SK-N-SH (cell line): ENCODE measurements at regions not wholly inside any gene's neighbourhood (a gene's known extent, or its start where the extent isn't known, plus 50 kb on each side); places are given as distances from the start of the nearest gene placed in this dataset.

Experiments
- CTCF ChIA-PET: fragments of 300-600, 350-600 bp; formaldehyde crosslinking; extraction: SDS; loops from one replicate; lab custom pipeline; 2021; lab: Yijun Ruan, JAX
- POLR2A ChIA-PET: fragments of 350-600 bp; sonication (Branson Sonifier 250); formaldehyde crosslinking; extraction: SDS; loops from one replicate; lab custom pipeline; 2020; ENCODE audit warnings: antibody characterized with exemption, inconsistent platforms; lab: Yijun Ruan, JAX
- DNase-seq: peaks from one replicate; pipeline ENCODE4 v3.0.0; 2012
- H2AFZ ChIP-seq: fragments of 200-600 bp; sonication (generic); 2 replicates; pipeline ENCODE4 v1.8.1; 2016; ENCODE audit warnings: antibody characterized with exemption, mild to moderate bottlenecking, low read depth
- H3F3A ChIP-seq: fragments of 200-600 bp; sonication (generic); replicated peaks from 2 replicates; pipeline ENCODE3; 2016; ENCODE audit warnings: antibody characterized with exemption, mild to moderate bottlenecking; ENCODE audit not compliant: insufficient read depth
- H3K27ac ChIP-seq, 2 experiments: fragments of 200-500 bp in 1 of 2; fragments of 200-600 bp in 1 of 2; sonication (Bioruptor generic) in 1 of 2; sonication (generic), shearing (Covaris generic) in 1 of 2; 2 replicates each; pipeline versions ENCODE4 v1.5.1 to v1.6.1; 2014 to 2016; ENCODE audit warnings: low read depth in 2 of 2, inconsistent platforms in 1 of 2, low read length in 1 of 2, mild to moderate bottlenecking in 1 of 2, mixed read lengths in 1 of 2
- H3K27me3 ChIP-seq: fragments of 200-600 bp; sonication (generic), shearing (Covaris generic); 2 replicates; pipeline ENCODE4 v1.6.1; 2016; ENCODE audit warnings: mixed run types; ENCODE audit not compliant: insufficient read depth
- H3K36me3 ChIP-seq, 2 experiments: fragments of 200-500 bp in 1 of 2; fragments of 200-600 bp in 1 of 2; sonication (Bioruptor generic) in 1 of 2; sonication (generic) in 1 of 2; replicated peaks in 1 of 2; 2 replicates each; pipeline versions ENCODE3 to v1.5.1; 2014 to 2016; ENCODE audit warnings: low read length in 1 of 2, mild to moderate bottlenecking in 1 of 2; ENCODE audit not compliant: insufficient read depth in 2 of 2, control insufficient read depth in 1 of 2
- H3K4me1 ChIP-seq, 2 experiments: fragments of 200-500 bp in 1 of 2; fragments of 200-600 bp in 1 of 2; sonication (Bioruptor generic) in 1 of 2; sonication (generic), shearing (Covaris generic) in 1 of 2; 2 replicates each; pipeline versions ENCODE4 v1.5.1 to v1.6.1; 2014 to 2016; ENCODE audit warnings: low read depth in 1 of 2, low read length in 1 of 2, mixed run types in 1 of 2; ENCODE audit not compliant: insufficient read depth in 2 of 2, control insufficient read depth in 1 of 2
- H3K4me2 ChIP-seq: fragments of 200-600 bp; sonication (generic), shearing (Covaris generic); 2 replicates; pipeline ENCODE4 v1.6.1; 2017; ENCODE audit warnings: mixed run types
- H3K4me3 ChIP-seq, 2 experiments: fragments of 200-500 bp in 1 of 2; fragments of 200-600 bp in 1 of 2; sonication (Bioruptor generic) in 1 of 2; sonication (generic), shearing (Covaris generic) in 1 of 2; 2 replicates each; pipeline versions ENCODE4 v1.5.1 to v1.8.1; 2014 to 2016; ENCODE audit warnings: low read depth in 2 of 2, inconsistent platforms in 1 of 2, low read length in 1 of 2, mild to moderate bottlenecking in 1 of 2, mixed read lengths in 1 of 2, moderate library complexity in 1 of 2
- H3K79me2 ChIP-seq: fragments of 200-600 bp; sonication (generic); 2 replicates; pipeline ENCODE4 v1.8.1; 2017; ENCODE audit warnings: mild to moderate bottlenecking; ENCODE audit not compliant: insufficient read depth
- H3K9ac ChIP-seq: fragments of 200-600 bp; sonication (generic); 2 replicates; pipeline ENCODE4 v1.6.1; 2017; ENCODE audit warnings: mixed run types
- H3K9me2 ChIP-seq: fragments of 200-600 bp; sonication (generic); 2 replicates; pipeline ENCODE4 v1.6.1; 2017; ENCODE audit warnings: mixed run types
- H3K9me3 ChIP-seq: fragments of 200-600 bp; sonication (generic); 2 replicates; pipeline ENCODE4 v1.6.1; 2017; ENCODE audit warnings: mixed run types, mild to moderate bottlenecking, moderate library complexity
- H4K20me1 ChIP-seq: fragments of 200-600 bp; sonication (generic); 2 replicates; pipeline ENCODE4 v1.6.1; 2017; ENCODE audit warnings: mild to moderate bottlenecking, mixed run types; ENCODE audit not compliant: insufficient read depth
- CHD2 ChIP-seq: fragments of 150-350 bp; IDR thresholded peaks from 2 replicates; pipeline ENCODE4 v1.6.1; 2018; ENCODE audit warnings: low read length; ENCODE audit not compliant: partially characterized antibody
- FOSL2 ChIP-seq: IDR thresholded peaks from 2 replicates; pipeline ENCODE4 v1.4.0; 2012; ENCODE audit warnings: low read depth, mild to moderate bottlenecking, moderate library complexity, borderline replicate concordance
- FOXM1 ChIP-seq: IDR thresholded peaks from 2 replicates; pipeline ENCODE4 v1.4.0; 2012; ENCODE audit warnings: low read depth, mild to moderate bottlenecking
- MEF2A ChIP-seq: IDR thresholded peaks from 2 replicates; pipeline ENCODE4 v1.4.0; 2012; ENCODE audit warnings: low read depth, borderline replicate concordance
- NFIC ChIP-seq: IDR thresholded peaks from 2 replicates; pipeline ENCODE4 v1.4.0; 2012; ENCODE audit warnings: borderline replicate concordance
- PBX3 ChIP-seq: IDR thresholded peaks from 2 replicates; pipeline ENCODE4; 2012
- POLR2AphosphoS5 ChIP-seq: IDR thresholded peaks from 2 replicates; pipeline ENCODE4 v1.6.1; 2012; ENCODE audit warnings: low read depth, low read length
- RXRA ChIP-seq: IDR thresholded peaks from 2 replicates; pipeline ENCODE4 v1.4.0; 2012; ENCODE audit warnings: low read depth, mild to moderate bottlenecking, borderline replicate concordance
- TCF12 ChIP-seq: IDR thresholded peaks from 2 replicates; pipeline ENCODE4 v1.4.0; 2012
- TEAD4 ChIP-seq: IDR thresholded peaks from 2 replicates; pipeline ENCODE4 v1.4.0; 2012; ENCODE audit warnings: mild to moderate bottlenecking, borderline replicate concordance; ENCODE audit not compliant: insufficient read depth
- USF1 ChIP-seq: IDR thresholded peaks from 2 replicates; pipeline ENCODE4 v1.4.0; 2012; ENCODE audit warnings: low read depth, borderline replicate concordance
- YY1 ChIP-seq: IDR thresholded peaks from 2 replicates; pipeline ENCODE4 v1.4.0; 2012; ENCODE audit warnings: low read depth, mild to moderate bottlenecking
- WGBS: methylation state at CpG from one replicate; pipeline ENCODE4 v1.1.6; 2017; ENCODE audit warnings: low lambda C conversion rate; 5-methylcytosine and 5-hydroxymethylcytosine counted together
- TF ChIP-seq, protein P1 (sequence below): IDR thresholded peaks from 2 replicates; pipeline ENCODE4 v1.6.1; 2012; ENCODE audit warnings: mild to moderate bottlenecking, low read depth, low read length, moderate library complexity
- TF ChIP-seq, protein P2 (sequence below): IDR thresholded peaks from 2 replicates; pipeline ENCODE4 v1.4.0; 2012; ENCODE audit warnings: low read depth, borderline replicate concordance
- TF ChIP-seq, protein P3 (sequence below): fragments of 200-600 bp; sonication (generic); IDR thresholded peaks from 2 replicates; pipeline ENCODE4 v1.6.1; 2017; ENCODE audit warnings: antibody characterized with exemption, mild to moderate bottlenecking, moderate library complexity

- Histone ChIP-seq H3K4me1 (peaks cover 0 to 10% of the 10 kb centered on the region in 2 experiments; a peak in 1 of 4 replicates), H4K20me1 (no peaks in the 10 kb centered on the region), H3K9ac (no peak overlapping the region), H3K9me3 (no peaks in the 10 kb centered on the region), H3K4me2 (peak overlapping the region; percentile 44; the same call in 1 of the 2 replicates), H3K27me3 (peaks cover 12% of the 10 kb centered on the region; the same call in 1 of the 2 replicates), H3K9me2 (no peaks in the 10 kb centered on the region), H3K4me3 (peak overlapping the region; percentile 20 to 34; a peak in 2 of 4 replicates), H3F3A (no peaks in the 10 kb centered on the region), H3K36me3 (no peaks in the 10 kb centered on the region), H3K79me2 (no peaks in the 10 kb centered on the region), H3K27ac (no peak overlapping the region), H2AFZ (no peak overlapping the region)
- no peak for TF ChIP-seq RXRA
- TF ChIP-seq FOXM1: no peak
- no peak for TF ChIP-seq NFIC
- no peak for TF ChIP-seq POLR2AphosphoS5
- no peak for TF ChIP-seq FOSL2
- no peak for TF ChIP-seq USF1
- TF ChIP-seq YY1: no peak
- TF ChIP-seq, protein P1, sequence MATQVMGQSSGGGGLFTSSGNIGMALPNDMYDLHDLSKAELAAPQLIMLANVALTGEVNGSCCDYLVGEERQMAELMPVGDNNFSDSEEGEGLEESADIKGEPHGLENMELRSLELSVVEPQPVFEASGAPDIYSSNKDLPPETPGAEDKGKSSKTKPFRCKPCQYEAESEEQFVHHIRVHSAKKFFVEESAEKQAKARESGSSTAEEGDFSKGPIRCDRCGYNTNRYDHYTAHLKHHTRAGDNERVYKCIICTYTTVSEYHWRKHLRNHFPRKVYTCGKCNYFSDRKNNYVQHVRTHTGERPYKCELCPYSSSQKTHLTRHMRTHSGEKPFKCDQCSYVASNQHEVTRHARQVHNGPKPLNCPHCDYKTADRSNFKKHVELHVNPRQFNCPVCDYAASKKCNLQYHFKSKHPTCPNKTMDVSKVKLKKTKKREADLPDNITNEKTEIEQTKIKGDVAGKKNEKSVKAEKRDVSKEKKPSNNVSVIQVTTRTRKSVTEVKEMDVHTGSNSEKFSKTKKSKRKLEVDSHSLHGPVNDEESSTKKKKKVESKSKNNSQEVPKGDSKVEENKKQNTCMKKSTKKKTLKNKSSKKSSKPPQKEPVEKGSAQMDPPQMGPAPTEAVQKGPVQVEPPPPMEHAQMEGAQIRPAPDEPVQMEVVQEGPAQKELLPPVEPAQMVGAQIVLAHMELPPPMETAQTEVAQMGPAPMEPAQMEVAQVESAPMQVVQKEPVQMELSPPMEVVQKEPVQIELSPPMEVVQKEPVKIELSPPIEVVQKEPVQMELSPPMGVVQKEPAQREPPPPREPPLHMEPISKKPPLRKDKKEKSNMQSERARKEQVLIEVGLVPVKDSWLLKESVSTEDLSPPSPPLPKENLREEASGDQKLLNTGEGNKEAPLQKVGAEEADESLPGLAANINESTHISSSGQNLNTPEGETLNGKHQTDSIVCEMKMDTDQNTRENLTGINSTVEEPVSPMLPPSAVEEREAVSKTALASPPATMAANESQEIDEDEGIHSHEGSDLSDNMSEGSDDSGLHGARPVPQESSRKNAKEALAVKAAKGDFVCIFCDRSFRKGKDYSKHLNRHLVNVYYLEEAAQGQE: no peak
- ChIA-PET POLR2A (interaction anchor here (0.8 kb wide), 1 partner anchor 46 kb away, joined by 3 read pairs; no protein-coding TSS in a partner anchor), CTCF (interaction anchor here (0.6 to 1.2 kb wide), 2 partner anchors 211 to 337 kb away, joined by 3 to 4 read pairs; no protein-coding TSS in a partner anchor)
- peak; percentile 66 for DNase-seq
- WGBS: 34% methylated on average over 22 of the region's 22 CpGs
These were observed 99.1 kb downstream of the SOX9 start for GRCh38 chr17:72219824-72220493.

- H4K20me1 ChIP-seq: no peaks in the 10 kb centered on the region
- no peak for DNase-seq
- H3K4me3 ChIP-seq: no peak overlapping the region
- H3K9me2 ChIP-seq: no peaks in the 10 kb centered on the region
- H3F3A ChIP-seq: no peaks in the 10 kb centered on the region
- H3K9ac ChIP-seq: no peak overlapping the region
- peaks cover 0 to 10% of the 10 kb centered on the region in 2 experiments; a peak in 1 of 4 replicates for H3K4me1 ChIP-seq
- H3K9me3 ChIP-seq: no peaks in the 10 kb centered on the region
- H3K27ac ChIP-seq: no peak overlapping the region
- 61% methylated on average over 2 of the region's 2 CpGs for WGBS
- no peak overlapping the region for H3K4me2 ChIP-seq
- CTCF ChIA-PET: interaction anchor here (0.6 to 1.2 kb wide), 2 partner anchors 9 to 36 kb away, joined by 3 to 4 read pairs; no protein-coding TSS in a partner anchor
- POLR2A ChIA-PET: no interaction called here
- peaks cover 12% of the 10 kb centered on the region; the same call in 1 of the 2 replicates for H3K27me3 ChIP-seq
- no peaks in the 10 kb centered on the region for H3K36me3 ChIP-seq
- no peaks in the 10 kb centered on the region for H3K79me2 ChIP-seq
- H2AFZ ChIP-seq: no peak overlapping the region
- no peak for TF ChIP-seq PBX3
- TF ChIP-seq TEAD4: no peak
- TF ChIP-seq, protein P2, sequence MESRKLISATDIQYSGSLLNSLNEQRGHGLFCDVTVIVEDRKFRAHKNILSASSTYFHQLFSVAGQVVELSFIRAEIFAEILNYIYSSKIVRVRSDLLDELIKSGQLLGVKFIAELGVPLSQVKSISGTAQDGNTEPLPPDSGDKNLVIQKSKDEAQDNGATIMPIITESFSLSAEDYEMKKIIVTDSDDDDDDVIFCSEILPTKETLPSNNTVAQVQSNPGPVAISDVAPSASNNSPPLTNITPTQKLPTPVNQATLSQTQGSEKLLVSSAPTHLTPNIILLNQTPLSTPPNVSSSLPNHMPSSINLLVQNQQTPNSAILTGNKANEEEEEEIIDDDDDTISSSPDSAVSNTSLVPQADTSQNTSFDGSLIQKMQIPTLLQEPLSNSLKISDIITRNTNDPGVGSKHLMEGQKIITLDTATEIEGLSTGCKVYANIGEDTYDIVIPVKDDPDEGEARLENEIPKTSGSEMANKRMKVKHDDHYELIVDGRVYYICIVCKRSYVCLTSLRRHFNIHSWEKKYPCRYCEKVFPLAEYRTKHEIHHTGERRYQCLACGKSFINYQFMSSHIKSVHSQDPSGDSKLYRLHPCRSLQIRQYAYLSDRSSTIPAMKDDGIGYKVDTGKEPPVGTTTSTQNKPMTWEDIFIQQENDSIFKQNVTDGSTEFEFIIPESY: no peak
- no peak for TF ChIP-seq FOSL2
- no peak for TF ChIP-seq CHD2
- TF ChIP-seq, protein P3, sequence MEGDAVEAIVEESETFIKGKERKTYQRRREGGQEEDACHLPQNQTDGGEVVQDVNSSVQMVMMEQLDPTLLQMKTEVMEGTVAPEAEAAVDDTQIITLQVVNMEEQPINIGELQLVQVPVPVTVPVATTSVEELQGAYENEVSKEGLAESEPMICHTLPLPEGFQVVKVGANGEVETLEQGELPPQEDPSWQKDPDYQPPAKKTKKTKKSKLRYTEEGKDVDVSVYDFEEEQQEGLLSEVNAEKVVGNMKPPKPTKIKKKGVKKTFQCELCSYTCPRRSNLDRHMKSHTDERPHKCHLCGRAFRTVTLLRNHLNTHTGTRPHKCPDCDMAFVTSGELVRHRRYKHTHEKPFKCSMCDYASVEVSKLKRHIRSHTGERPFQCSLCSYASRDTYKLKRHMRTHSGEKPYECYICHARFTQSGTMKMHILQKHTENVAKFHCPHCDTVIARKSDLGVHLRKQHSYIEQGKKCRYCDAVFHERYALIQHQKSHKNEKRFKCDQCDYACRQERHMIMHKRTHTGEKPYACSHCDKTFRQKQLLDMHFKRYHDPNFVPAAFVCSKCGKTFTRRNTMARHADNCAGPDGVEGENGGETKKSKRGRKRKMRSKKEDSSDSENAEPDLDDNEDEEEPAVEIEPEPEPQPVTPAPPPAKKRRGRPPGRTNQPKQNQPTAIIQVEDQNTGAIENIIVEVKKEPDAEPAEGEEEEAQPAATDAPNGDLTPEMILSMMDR: no peak
- no peak for TF ChIP-seq MEF2A
- no peak for TF ChIP-seq TCF12
- TF ChIP-seq RXRA: no peak
These were observed 102.0 kb downstream of the SOX9 start for GRCh38 chr17:72222661-72223380.
